ENCODE measurements at regions not wholly inside any gene's neighbourhood (a gene's known extent, or its start where the extent isn't known, plus 50 kb on each side); places are given as distances from the start of the nearest gene placed in this dataset.

DNA sequence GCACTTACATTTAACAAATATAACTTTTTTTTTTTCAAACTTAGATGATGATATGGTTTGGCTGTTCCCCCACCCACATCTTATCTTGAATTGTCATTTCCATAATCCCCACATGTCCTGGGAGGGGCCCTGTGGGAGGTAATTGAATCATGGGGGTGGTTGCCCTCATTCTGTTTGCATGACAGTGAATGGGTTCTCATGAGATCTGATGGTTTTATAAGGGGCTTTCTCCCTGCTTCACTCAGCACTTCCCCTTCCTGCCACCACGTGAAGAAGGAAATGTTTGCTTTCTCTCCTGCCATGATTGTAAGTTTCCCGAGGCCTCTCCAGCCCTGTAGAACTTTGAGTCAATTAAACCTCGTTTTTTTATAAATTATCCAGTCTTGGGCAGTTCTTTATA lies 432.6 kb downstream of the AMY1C start:
- Histone ChIP-seq H3K23ac (ENCODE audit: low read length) (no peak overlapping the region), H3K27me3 (ENCODE audit: insufficient read depth, low read length) (no peaks in the 10 kb centered on the region), H3K27ac (ENCODE audit: low read depth, low read length) (no peak overlapping the region), H4K8ac (ENCODE audit: low read depth, low read length) (no peak overlapping the region), H3K4me3 (ENCODE audit: low read depth, low read length) (no peak overlapping the region), H2BK5ac (ENCODE audit: low read depth, low read length, poor library complexity) (no peak overlapping the region), H2BK12ac (ENCODE audit: low read length) (no peak overlapping the region), H2BK120ac (ENCODE audit: insufficient read depth, low read length, poor library complexity) (no peak overlapping the region), H3K79me1 (ENCODE audit: low read length) (no peaks in the 10 kb centered on the region), H2AK5ac (ENCODE audit: low read length) (no peak overlapping the region), H4K91ac (ENCODE audit: low read depth, low read length) (no peak overlapping the region), H3K18ac (ENCODE audit: low read length) (no peak overlapping the region), H4K12ac (ENCODE audit: low read depth, low read length) (no peak overlapping the region), H3K14ac (ENCODE audit: low read length) (no peak overlapping the region), H3K9ac (ENCODE audit: low read length) (no peak overlapping the region), H3K9me3 (ENCODE audit: insufficient read depth, low read depth, low read length) (no peaks in the 10 kb centered on the region), H3K4ac (ENCODE audit: low read depth, low read length) (no peak overlapping the region), H2AFZ (ENCODE audit: insufficient read depth, low read length, poor library complexity) (no peak overlapping the region), H3K79me2 (ENCODE audit: control insufficient read depth, insufficient read depth, low read length, poor library complexity) (no peaks in the 10 kb centered on the region), H3K4me2 (ENCODE audit: low read length) (no peak overlapping the region), H3K36me3 (ENCODE audit: control insufficient read depth in 1 of 2, insufficient read depth in 2 of 2, low read length in 2 of 2) (no peaks in the 10 kb centered on the region), H3K4me1 (ENCODE audit: control insufficient read depth in 1 of 2, insufficient read depth in 2 of 2, low read length in 2 of 2) (no peaks in the 10 kb centered on the region)
- WGBS (ENCODE audit: extremely low coverage, insufficient coverage, insufficient read length): no CpG with 5 or more reads among the region's 3 CpGs
- DNase-seq: no peak

DNA sequence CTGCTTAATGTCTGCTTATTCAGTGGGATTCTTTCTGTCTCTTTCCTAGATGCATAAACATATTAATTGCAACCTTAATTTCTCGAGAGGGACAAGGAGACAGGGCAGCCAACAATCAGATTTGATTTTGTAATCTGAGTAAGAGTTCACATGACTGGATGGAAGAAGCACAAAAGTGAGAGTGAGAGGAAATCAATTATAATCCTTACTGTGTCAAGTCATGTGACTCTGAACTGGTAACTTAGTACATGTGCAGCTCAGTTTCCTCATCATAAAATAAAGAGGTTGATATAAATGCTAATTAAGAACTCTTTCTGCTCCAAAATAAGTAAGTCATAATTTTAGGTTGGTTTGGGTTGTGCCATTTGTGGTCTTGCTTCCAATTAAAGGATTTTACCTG lies 439.5 kb downstream of the AMY1C start:
- Histone ChIP-seq H2AK5ac (ENCODE audit: low read length) (no peak overlapping the region), H3K9me3 (ENCODE audit: insufficient read depth, low read depth, low read length) (no peaks in the 10 kb centered on the region), H3K18ac (ENCODE audit: low read length) (no peak overlapping the region), H2AFZ (ENCODE audit: insufficient read depth, low read length, poor library complexity) (no peak overlapping the region), H3K4me2 (ENCODE audit: low read length) (no peak overlapping the region), H3K23ac (ENCODE audit: low read length) (no peak overlapping the region), H3K4me3 (ENCODE audit: low read depth, low read length) (no peak overlapping the region), H3K79me1 (ENCODE audit: low read length) (no peaks in the 10 kb centered on the region), H4K91ac (ENCODE audit: low read depth, low read length) (no peak overlapping the region), H2BK120ac (ENCODE audit: insufficient read depth, low read length, poor library complexity) (no peak overlapping the region), H3K9ac (ENCODE audit: low read length) (no peak overlapping the region), H3K27ac (ENCODE audit: low read depth, low read length) (no peak overlapping the region), H4K12ac (ENCODE audit: low read depth, low read length) (no peak overlapping the region), H3K4ac (ENCODE audit: low read depth, low read length) (no peak overlapping the region), H3K14ac (ENCODE audit: low read length) (no peak overlapping the region), H3K4me1 (ENCODE audit: control insufficient read depth in 1 of 2, insufficient read depth in 2 of 2, low read length in 2 of 2) (no peaks in the 10 kb centered on the region), H3K27me3 (ENCODE audit: insufficient read depth, low read length) (no peaks in the 10 kb centered on the region), H4K8ac (ENCODE audit: low read depth, low read length) (no peak overlapping the region), H3K79me2 (ENCODE audit: control insufficient read depth, insufficient read depth, low read length, poor library complexity) (no peaks in the 10 kb centered on the region), H2BK5ac (ENCODE audit: low read depth, low read length, poor library complexity) (no peak overlapping the region), H2BK12ac (ENCODE audit: low read length) (no peak overlapping the region), H3K36me3 (ENCODE audit: control insufficient read depth in 1 of 2, insufficient read depth in 2 of 2, low read length in 2 of 2) (no peaks in the 10 kb centered on the region)
- no peak for DNase-seq
- WGBS (ENCODE audit: extremely low coverage, insufficient coverage, insufficient read length): no CpG with 5 or more reads among the region's 1 CpG

DNA sequence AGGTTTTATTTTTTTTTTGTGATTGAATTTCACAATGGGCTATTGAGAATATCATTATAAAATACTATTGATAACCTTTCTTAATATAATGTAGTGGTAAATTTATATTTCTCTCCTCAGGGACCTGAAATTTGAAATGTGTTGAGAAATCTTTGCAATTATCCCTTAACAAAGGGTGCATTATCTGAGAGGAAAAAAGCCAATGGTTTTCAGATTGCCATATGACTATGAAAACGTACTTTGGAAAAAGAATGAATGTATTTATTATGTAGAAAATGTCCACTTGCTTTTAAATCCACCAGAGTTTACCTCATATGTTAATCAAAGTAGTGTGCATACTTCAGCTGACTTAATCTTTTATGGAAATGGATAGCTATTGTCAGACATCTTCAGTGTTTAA lies 441.1 kb downstream of the AMY1C start:
- H3K9me3 ChIP-seq (ENCODE audit: insufficient read depth, low read depth, low read length): no peaks in the 10 kb centered on the region
- H3K36me3 ChIP-seq (ENCODE audit: control insufficient read depth in 1 of 2, insufficient read depth in 2 of 2, low read length in 2 of 2): no peaks in the 10 kb centered on the region
- H3K18ac ChIP-seq (ENCODE audit: low read length): no peak overlapping the region
- H3K27ac ChIP-seq (ENCODE audit: low read depth, low read length): no peak overlapping the region
- DNase-seq: no peak
- H3K4me2 ChIP-seq (ENCODE audit: low read length): no peak overlapping the region
- no CpG with 5 or more reads among the region's 1 CpG for WGBS (ENCODE audit: extremely low coverage, insufficient coverage, insufficient read length)
- H3K4ac ChIP-seq (ENCODE audit: low read depth, low read length): no peak overlapping the region
- H2AK5ac ChIP-seq (ENCODE audit: low read length): no peak overlapping the region
- H2AFZ ChIP-seq (ENCODE audit: insufficient read depth, low read length, poor library complexity): no peak overlapping the region
- H3K79me1 ChIP-seq (ENCODE audit: low read length): no peaks in the 10 kb centered on the region
- no peaks in the 10 kb centered on the region for H3K79me2 ChIP-seq (ENCODE audit: control insufficient read depth, insufficient read depth, low read length, poor library complexity)
- H4K8ac ChIP-seq (ENCODE audit: low read depth, low read length): no peak overlapping the region
- no peaks in the 10 kb centered on the region for H3K27me3 ChIP-seq (ENCODE audit: insufficient read depth, low read length)
- no peak overlapping the region for H4K91ac ChIP-seq (ENCODE audit: low read depth, low read length)
- no peak overlapping the region for H3K4me3 ChIP-seq (ENCODE audit: low read depth, low read length)
- no peaks in the 10 kb centered on the region for H3K4me1 ChIP-seq (ENCODE audit: control insufficient read depth in 1 of 2, insufficient read depth in 2 of 2, low read length in 2 of 2)
- no peak overlapping the region for H3K23ac ChIP-seq (ENCODE audit: low read length)
- H2BK12ac ChIP-seq (ENCODE audit: low read length): no peak overlapping the region
- H3K9ac ChIP-seq (ENCODE audit: low read length): no peak overlapping the region
- no peak overlapping the region for H4K12ac ChIP-seq (ENCODE audit: low read depth, low read length)
- H2BK120ac ChIP-seq (ENCODE audit: insufficient read depth, low read length, poor library complexity): no peak overlapping the region
- no peak overlapping the region for H2BK5ac ChIP-seq (ENCODE audit: low read depth, low read length, poor library complexity)
- no peak overlapping the region for H3K14ac ChIP-seq (ENCODE audit: low read length)

DNA sequence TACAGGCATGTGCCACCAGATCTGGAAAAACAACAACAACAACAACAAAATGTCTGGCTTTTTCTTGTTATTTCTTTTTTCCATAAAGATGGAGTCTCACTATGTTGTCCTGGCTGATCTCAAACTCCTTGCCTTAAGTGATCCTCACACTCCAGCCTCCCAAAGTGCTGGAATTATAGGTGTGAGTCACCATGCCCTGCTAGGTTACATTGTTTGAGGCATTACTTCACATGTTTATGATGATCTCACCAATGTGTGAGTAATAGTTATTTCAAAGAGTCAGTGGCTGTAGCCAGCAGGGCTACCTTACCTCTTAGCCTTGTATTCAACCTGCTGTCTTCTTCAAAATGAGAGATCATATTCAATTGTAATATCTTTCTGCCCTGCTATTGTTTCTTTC lies 445.7 kb downstream of the AMY1C start:
- Histone ChIP-seq H3K4ac (ENCODE audit: low read depth, low read length) (no peak overlapping the region), H4K8ac (ENCODE audit: low read depth, low read length) (no peak overlapping the region), H3K14ac (ENCODE audit: low read length) (no peak overlapping the region), H3K4me1 (ENCODE audit: control insufficient read depth in 1 of 2, insufficient read depth in 2 of 2, low read length in 2 of 2) (no peaks in the 10 kb centered on the region), H3K9me3 (ENCODE audit: insufficient read depth, low read depth, low read length) (no peaks in the 10 kb centered on the region), H3K27me3 (ENCODE audit: insufficient read depth, low read length) (no peaks in the 10 kb centered on the region), H4K12ac (ENCODE audit: low read depth, low read length) (no peak overlapping the region), H3K27ac (ENCODE audit: low read depth, low read length) (no peak overlapping the region), H4K91ac (ENCODE audit: low read depth, low read length) (no peak overlapping the region), H2BK12ac (ENCODE audit: low read length) (no peak overlapping the region), H3K4me2 (ENCODE audit: low read length) (no peak overlapping the region), H3K9ac (ENCODE audit: low read length) (no peak overlapping the region), H3K79me1 (ENCODE audit: low read length) (no peaks in the 10 kb centered on the region), H2BK120ac (ENCODE audit: insufficient read depth, low read length, poor library complexity) (no peak overlapping the region), H3K79me2 (ENCODE audit: control insufficient read depth, insufficient read depth, low read length, poor library complexity) (no peaks in the 10 kb centered on the region), H2AK5ac (ENCODE audit: low read length) (no peak overlapping the region), H2BK5ac (ENCODE audit: low read depth, low read length, poor library complexity) (no peak overlapping the region), H3K23ac (ENCODE audit: low read length) (no peak overlapping the region), H3K4me3 (ENCODE audit: low read depth, low read length) (no peak overlapping the region), H2AFZ (ENCODE audit: insufficient read depth, low read length, poor library complexity) (no peak overlapping the region), H3K36me3 (ENCODE audit: control insufficient read depth in 1 of 2, insufficient read depth in 2 of 2, low read length in 2 of 2) (no peaks in the 10 kb centered on the region), H3K18ac (ENCODE audit: low read length) (no peak overlapping the region)
- DNase-seq: peak; percentile 54 to 87

DNA sequence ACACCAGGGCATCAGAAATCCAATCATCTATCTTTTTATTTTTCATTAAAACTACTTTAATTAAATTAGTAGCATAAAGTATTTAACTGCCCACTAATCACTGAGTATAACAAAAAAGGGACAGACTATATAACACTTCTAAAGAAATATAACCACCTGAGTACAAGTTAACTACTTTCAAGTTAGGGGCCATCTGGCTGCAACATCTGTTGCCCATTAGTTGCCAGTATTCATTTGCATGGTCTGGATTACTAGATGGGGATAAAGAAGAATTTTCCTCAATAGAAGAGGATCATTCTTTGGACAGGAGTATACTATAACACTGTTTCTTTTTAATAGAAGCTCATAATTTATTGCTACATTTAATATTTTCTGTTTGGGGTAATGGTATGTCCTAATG lies 446.4 kb downstream of the AMY1C start:
- H3K9me3 ChIP-seq (ENCODE audit: insufficient read depth, low read depth, low read length): no peaks in the 10 kb centered on the region
- H4K12ac ChIP-seq (ENCODE audit: low read depth, low read length): no peak overlapping the region
- no peak overlapping the region for H3K23ac ChIP-seq (ENCODE audit: low read length)

More for the DNA sequence above, 446.4 kb downstream of the AMY1C start:
- H3K27ac ChIP-seq (ENCODE audit: low read depth, low read length): no peak overlapping the region
- H3K79me2 ChIP-seq (ENCODE audit: control insufficient read depth, insufficient read depth, low read length, poor library complexity): no peaks in the 10 kb centered on the region
- H2BK12ac ChIP-seq (ENCODE audit: low read length): no peak overlapping the region
- no peak overlapping the region for H3K18ac ChIP-seq (ENCODE audit: low read length)
- no peaks in the 10 kb centered on the region for H3K36me3 ChIP-seq (ENCODE audit: control insufficient read depth in 1 of 2, insufficient read depth in 2 of 2, low read length in 2 of 2)
- no peak overlapping the region for H4K91ac ChIP-seq (ENCODE audit: low read depth, low read length)
- H3K4me1 ChIP-seq (ENCODE audit: control insufficient read depth in 1 of 2, insufficient read depth in 2 of 2, low read length in 2 of 2): no peaks in the 10 kb centered on the region
- no peak overlapping the region for H3K4me3 ChIP-seq (ENCODE audit: low read depth, low read length)
- no peak overlapping the region for H4K8ac ChIP-seq (ENCODE audit: low read depth, low read length)
- no peak overlapping the region for H3K9ac ChIP-seq (ENCODE audit: low read length)
- H2BK120ac ChIP-seq (ENCODE audit: insufficient read depth, low read length, poor library complexity): no peak overlapping the region
- H2AFZ ChIP-seq (ENCODE audit: insufficient read depth, low read length, poor library complexity): no peak overlapping the region
- DNase-seq: no peak
- no peak overlapping the region for H2BK5ac ChIP-seq (ENCODE audit: low read depth, low read length, poor library complexity)
- H3K14ac ChIP-seq (ENCODE audit: low read length): no peak overlapping the region
- no peaks in the 10 kb centered on the region for H3K27me3 ChIP-seq (ENCODE audit: insufficient read depth, low read length)
- H3K4ac ChIP-seq (ENCODE audit: low read depth, low read length): no peak overlapping the region
- H2AK5ac ChIP-seq (ENCODE audit: low read length): no peak overlapping the region
- no peaks in the 10 kb centered on the region for H3K79me1 ChIP-seq (ENCODE audit: low read length)
- no peak overlapping the region for H3K4me2 ChIP-seq (ENCODE audit: low read length)

Data from trophoblast cell (in vitro differentiated cells and primary cell).